ENCODE measurements at regions not wholly inside any gene's neighbourhood (a gene's known extent, or its start where the extent isn't known, plus 50 kb on each side); places are given as distances from the start of the nearest gene placed in this dataset.
"Not testable (repeated sequence)": the region's sequence is repeated elsewhere in the genome, so short reads cannot be mapped to it uniquely, and the experiment has no call there.

- no peak for DNase-seq (ENCODE audit: low spot score)
Measured at GRCh38 chr2:48190230-48190629, 124.3 kb upstream of the FOXN2 start.

DNA sequence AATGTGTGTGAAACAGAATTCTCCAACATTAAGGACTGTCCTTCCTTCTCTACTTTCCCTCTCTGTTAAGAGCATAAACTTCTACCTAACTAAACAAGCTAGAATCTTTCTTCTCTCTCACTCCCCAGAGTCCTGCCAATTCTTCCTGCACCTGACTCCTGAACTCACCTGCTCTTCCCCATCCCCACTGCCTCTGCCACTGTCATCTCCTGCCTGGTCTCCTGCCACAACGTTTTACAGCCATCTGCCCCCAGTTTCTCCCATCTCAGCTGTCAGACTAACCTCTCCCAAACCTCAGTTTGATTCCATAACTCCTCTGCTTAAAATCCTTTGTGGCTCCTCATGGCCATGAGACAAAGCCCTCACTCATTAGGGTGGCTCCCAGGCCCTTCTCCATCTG, 119.8 kb upstream of the FOXN2 start:
- DNase-seq (ENCODE audit: low spot score): no peak

DNA sequence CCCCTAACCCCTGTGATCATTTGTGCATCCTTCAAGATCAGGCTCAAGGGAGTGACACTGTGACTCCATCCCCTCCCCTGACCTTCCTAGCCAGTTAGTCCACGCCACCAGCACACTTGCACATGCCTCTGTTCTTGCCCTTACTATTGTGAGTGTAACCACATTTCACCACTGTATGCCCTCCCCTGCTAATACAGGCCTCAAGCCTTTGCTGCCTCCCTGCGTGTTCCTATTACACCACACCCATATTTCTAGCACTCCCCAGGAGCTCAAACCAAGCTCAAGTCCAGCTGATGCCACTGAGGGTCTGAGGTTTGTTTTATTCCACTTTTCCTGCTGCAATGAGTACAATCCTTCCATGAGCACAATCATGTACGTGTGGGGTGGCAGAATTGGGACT, 119.3 kb upstream of the FOXN2 start:
- DNase-seq (ENCODE audit: low spot score): no peak

GRCh38 chr2:48197618-48198017, 116.9 kb upstream of the FOXN2 start:
- DNase-seq (ENCODE audit: low spot score): no peak

DNA sequence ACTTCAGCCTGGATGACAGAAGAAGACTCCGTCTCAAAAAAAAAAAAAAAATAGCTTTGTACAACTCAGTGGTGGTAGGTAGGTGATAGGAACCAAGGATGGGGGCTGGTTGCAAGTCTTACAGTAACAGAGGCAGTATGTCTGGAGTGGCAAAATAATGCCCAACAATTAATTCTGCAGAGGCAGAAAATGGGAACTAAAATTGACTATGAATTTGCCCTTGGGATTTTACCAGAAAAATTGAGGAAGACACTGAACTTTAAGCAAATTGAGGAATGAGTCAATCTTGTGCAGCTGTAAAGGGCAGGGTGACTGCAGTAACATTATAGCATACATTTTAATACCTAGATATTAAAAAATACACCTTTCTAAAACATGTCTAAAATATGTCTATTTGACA, 116.1 kb upstream of the FOXN2 start:
- no peak for DNase-seq (ENCODE audit: low spot score)

DNA sequence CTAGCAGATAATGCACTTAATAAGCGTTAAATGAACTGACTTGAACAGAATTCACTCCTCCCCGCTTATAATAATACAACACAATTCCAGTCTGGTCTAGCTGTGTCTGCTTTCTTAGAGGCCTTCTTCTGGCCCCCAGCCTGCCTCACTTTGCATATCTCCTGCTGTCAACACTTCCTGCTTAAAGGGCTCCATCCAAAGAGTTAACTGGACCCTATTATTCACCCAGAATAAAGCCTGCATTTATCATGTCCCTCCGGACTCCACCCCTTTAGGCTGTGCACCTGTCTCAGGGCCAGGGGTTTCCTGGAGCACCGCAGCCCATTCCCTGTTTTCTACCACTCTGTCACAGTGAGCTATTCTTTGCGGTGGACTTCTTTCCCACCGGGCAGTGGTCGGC, 115.4 kb upstream of the FOXN2 start:
- DNase-seq (ENCODE audit: low spot score): no peak

GRCh38 chr2:48200620-48201293, 113.7 kb upstream of the FOXN2 start:
- DNase-seq (ENCODE audit: low spot score): no peak

- DNase-seq (ENCODE audit: low spot score): not testable (repeated sequence)
Measured at GRCh38 chr2:48201435-48201834, 113.0 kb upstream of the FOXN2 start.

DNA sequence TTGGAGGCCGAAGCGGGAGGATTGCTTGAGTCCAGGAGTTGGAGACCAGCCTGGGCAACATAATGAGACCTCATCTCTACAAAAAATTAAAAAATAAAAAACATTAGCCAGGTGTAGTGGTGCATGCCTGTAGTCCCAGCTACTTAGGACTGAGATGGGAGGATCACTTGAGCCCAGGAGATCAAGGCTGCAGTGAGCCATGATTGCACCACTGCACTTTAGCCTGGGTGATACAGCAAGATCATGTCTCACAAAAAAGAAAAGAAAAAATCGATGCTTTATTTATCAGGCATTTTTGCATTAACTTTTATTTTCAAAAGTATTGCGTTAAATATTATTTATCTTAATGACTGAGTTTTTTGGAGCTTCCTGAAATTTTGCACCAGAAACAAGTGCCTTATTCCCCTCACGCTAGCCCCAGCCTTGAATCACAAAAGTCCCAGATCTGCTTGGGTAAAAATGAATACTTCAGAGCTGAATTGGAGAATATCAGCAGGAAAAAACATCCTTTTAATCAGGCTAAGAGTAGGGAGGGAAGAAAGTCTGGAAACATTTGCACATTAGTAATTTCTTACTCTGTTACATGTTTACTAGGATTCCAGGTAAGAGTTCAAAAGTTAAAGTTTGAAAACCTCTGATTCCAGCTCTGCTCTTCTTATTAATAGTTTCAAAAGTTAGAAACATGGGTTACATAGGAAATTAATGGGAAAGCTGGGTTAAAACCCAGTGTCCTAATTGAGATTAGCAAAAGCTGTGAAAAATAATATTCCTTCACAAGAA, 111.4 kb upstream of the FOXN2 start:
- DNase-seq (ENCODE audit: low spot score): no peak

DNA sequence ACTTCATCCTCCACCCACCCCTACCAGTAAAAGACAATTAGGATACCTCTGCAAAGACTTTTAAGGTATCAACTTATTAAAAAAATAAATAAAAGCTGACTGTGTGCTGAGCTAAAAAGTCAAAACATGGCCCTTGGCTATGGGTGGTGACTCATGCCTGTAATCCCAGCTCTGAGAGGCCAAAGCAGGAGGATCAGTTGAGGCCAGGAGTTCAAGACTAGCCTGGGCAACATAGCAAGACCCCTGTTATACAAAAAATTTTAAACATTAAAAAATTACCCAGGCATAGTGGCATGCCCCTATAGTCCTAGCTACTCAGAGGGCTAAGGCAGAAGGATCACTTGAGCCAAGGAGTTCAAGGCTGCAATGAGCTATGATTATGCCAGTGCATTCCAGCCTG, 110.8 kb upstream of the FOXN2 start:
- no peak for DNase-seq (ENCODE audit: low spot score)

GRCh38 chr2:48204750-48205136, 109.7 kb upstream of the FOXN2 start:
- DNase-seq (ENCODE audit: low spot score): no peak

DNA sequence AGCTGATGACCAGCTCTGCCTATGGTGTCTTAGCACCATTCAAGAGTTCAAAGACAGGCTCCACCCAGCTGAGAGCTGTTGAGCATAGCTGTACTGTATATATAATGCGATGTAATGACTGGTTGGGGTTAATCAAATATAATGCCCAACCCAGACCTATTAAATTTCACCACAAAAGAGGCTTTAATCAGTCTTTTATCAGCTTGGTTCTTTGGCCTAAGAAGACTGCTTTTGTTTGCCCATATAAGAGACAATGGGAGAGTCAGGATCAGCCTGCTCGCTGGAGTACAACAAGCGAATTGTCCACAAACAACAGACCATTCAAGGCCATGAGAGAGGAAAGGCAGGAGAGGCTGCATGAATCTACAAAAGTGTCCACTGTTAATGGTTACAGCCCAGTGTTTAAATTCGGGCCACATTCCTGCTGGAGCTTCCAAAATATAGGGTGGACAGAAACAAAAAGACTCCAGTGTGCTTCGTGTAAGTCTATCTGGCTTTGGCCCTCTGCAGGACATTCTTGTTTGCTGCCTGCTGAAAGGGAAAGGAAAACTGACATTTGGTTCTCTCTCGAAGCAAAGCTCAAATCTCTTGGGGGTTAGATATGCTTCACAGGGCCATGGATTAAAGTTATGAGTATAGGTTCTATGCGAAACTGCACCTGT, 109.2 kb upstream of the FOXN2 start:
- peak; percentile 97 for DNase-seq (ENCODE audit: low spot score)

- DNase-seq (ENCODE audit: low spot score): not testable (repeated sequence)
Measured at GRCh38 chr2:48206056-48206656, 108.3 kb upstream of the FOXN2 start.

DNA sequence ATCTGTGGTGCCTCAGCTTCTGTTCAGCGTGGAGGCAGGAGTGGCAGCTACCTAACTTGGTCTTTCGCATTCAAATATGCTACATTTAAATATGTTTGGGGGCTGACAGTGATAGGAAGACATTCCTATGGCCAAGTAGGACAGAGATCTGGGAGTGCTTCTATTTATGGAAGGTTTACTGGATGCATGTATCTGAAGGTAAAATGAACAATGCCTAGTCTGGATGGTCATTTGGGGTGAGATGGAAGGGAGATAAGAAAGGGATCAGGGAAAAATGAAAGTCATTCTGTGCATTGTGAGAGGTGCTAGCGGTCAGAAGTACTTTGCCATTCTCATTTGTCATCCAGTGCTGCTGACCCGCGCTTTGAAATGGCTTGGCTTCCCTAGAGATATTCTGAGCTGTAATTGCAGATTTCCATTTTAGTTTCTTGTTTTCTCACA, 107.3 kb upstream of the FOXN2 start:
- no peak for DNase-seq (ENCODE audit: low spot score)

DNA sequence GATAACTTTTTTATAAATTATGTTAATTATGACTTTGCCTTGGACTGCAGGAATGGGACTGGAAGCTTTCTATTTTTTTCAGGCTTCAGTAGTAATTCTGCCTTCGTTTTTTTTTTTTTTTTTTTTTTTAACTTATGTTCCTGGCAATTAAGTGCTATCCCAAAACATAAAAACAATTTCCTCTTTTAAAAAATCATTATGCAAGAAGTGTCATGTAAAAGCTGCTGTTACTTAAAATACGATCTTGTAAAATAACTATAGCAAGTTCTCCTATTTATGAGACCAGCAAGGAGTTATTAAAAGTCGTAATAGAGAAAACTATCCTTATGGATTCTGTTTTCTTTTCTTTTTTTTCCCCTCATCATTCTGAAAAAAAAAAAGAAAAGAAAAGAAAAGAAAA, 106.6 kb upstream of the FOXN2 start:
- DNase-seq (ENCODE audit: low spot score): no peak

DNA sequence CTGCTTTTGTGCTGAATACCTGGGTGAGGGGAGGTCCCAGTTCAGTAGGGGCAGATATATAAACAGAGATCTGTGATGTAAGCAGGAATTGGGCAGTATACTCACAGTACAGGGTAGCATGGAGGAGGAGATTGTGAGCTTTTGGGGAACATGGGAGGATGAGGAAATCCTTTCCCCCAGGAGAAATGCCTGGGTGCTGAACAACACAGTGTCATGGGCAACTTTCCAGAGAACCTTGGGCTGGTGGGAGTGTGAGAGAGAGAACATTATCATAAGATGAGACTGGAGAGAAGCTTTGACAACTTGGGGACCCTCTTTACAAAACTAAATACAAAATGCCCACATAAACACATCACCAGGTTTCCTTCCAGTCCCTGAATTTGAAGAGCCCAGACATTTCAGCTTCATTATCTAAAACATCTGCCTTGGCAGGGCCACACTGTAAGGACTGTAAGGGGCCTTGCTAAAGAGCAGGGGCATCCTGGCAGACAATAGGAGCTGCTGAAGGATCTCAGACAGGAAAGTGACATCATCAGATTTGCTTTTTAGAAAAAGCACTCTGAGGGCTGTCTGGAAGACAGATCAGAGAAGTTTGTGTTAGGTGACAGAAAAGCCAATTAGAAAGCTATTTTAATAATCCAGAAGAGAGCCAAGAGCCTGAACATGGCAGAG, 105.1 kb upstream of the FOXN2 start:
- DNase-seq (ENCODE audit: low spot score): no peak

DNA sequence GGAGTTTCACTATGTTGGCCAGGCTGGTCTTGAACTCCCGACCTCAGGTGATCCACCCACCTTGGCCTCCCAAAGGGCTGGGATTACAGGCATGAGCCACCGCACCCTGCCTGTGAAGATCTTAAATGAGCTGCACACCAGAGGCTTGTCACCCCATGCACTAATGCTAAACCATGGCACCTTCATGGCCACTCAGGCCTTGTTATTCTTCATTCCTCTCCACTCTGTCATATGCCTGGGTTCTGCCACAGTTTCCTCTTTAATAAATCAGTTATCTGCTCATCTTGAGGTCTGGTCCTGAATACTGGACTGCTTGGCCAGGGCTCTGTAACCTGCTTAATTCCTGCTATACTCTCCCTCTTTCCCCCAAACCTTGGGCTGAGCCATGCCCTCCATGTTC, 104.3 kb upstream of the FOXN2 start:
- DNase-seq (ENCODE audit: low spot score): no peak

DNA sequence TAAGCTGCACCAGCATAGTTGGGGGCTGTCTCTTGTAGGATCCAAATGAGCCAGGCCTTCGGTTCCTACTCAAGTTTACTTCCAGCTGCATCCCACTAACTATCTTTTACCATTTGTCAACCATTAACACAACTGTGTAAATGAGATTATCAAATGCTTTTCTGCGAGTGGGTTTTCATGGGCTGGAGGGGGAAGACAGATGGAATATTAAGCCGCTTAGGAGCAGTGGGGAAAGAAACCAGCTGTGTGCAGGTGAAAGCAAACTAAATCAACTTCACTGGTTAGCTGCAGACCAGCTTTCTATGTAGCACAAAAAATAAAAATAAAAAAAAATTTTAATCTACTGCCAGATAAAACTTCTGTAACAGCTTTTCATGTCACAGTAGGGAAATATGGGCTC, 100.8 kb upstream of the FOXN2 start:
- DNase-seq (ENCODE audit: low spot score): no peak

- no peak for DNase-seq (ENCODE audit: low spot score)
Measured at GRCh38 chr2:48218169-48218568, 96.3 kb upstream of the FOXN2 start.

DNA sequence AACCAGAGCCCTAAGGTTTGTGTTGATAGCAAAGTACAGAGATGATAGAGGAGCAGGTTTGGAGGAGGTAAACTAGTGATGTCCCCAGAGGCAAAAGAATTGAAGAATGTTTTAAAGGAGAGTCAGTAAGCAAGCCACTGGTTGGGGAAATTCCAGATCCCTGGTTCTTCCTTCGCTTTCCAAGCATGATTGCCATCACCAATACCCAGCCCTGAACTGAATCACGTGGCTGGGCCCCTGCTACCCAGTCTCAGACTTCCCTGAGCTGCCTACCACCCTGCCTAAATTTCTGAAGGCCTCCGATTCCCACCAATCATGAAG, 95.3 kb upstream of the FOXN2 start:
- no peak for DNase-seq (ENCODE audit: low spot score)

DNA sequence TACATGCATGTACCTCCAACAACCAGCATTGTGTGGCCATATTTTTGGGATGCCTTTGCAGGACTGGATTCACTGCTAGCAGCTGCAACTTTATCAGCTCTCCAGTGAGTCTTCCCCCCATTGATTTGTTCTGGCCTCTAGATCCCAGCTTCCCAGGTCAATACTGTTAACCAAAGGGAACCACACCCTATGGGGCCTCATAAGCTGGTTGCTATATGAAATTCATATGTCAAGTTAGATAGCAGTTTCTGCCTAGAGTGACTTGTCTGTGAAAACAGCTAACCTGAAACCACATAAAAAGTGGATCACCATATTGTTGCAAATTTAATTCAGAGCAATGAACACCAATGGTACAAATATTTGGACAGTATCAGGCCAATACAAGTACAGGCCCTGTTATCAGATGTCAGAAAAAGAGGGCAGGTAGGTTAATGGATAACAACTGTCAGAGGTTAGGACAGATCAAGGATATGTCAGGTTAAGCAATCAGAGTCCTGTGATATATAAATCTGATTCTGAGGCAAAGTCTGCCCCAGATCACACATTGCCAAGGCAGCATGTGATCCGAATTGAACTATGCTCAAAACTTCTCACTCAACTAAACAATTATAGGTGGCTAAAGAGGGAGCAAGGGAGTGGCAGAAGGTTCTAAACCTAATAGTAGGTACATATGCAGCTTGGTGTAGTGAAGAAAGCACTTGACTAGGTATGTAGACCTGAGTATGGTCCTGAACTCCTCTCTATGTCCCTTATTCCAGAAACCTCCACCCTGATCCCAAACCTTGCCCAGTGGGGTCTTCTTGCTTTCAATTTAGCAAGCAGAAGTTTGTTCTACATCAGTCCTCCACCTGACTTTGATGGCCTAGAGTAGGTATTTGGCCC, 94.7 kb upstream of the FOXN2 start:
- DNase-seq (ENCODE audit: low spot score): no peak

All from Ammon's horn (tissue), 1 donor.